ENCODE measurements at regions not wholly inside any gene's neighbourhood (a gene's known extent, or its start where the extent isn't known, plus 50 kb on each side); places are given as distances from the start of the nearest gene placed in this dataset.
A peak's percentile ranks its signal among the peaks of the same experiment; 100 is the strongest.

- no peak for DNase-seq (ENCODE audit: low read depth in 2 of 2)
- no peaks in the 10 kb centered on the region for H3K79me2 ChIP-seq (ENCODE audit: control insufficient read depth, insufficient read depth, low read length)
- no peak overlapping the region for H3K4me2 ChIP-seq (ENCODE audit: extremely low read depth, insufficient read depth, low read length)
- no peak overlapping the region for H2AFZ ChIP-seq (ENCODE audit: low read length)
- no peaks in the 10 kb centered on the region for H3K4me1 ChIP-seq (ENCODE audit: control insufficient read depth, extremely low read depth, insufficient read depth, low read length)
- H3K36me3 ChIP-seq (ENCODE audit: control insufficient read depth, insufficient read depth, low read length): no peaks in the 10 kb centered on the region
- TF ChIP-seq EZH2 (IDR thresholded peaks at IDR 0.05; ENCODE audit: low read length, missing control alignments) (no peak), CTCF (conservative IDR thresholded peaks at IDR 0.05 in 1 of 2, IDR thresholded peaks at IDR 0.05 in 1 of 2; ENCODE audit: low read depth in 1 of 2, low read length in 2 of 2) (no peak)
- H3K4me3 ChIP-seq (replicated peaks in 1 of 4; ENCODE audit: control extremely low read depth in 1 of 4, insufficient read depth in 1 of 4, low read depth in 3 of 4, low read length in 4 of 4): no peak overlapping the region
- H3K27me3 ChIP-seq (ENCODE audit: control insufficient read depth, insufficient read depth, low read length): no peaks in the 10 kb centered on the region
- H3K9me3 ChIP-seq (ENCODE audit: control insufficient read depth, insufficient read depth, low read depth, low read length): no peaks in the 10 kb centered on the region
- no peak overlapping the region for H3K9ac ChIP-seq (ENCODE audit: insufficient read depth, low read length)
- no peak overlapping the region for H3K27ac ChIP-seq (ENCODE audit: insufficient read depth, low read length)
- H4K20me1 ChIP-seq (ENCODE audit: control insufficient read depth, extremely low read depth, insufficient read depth, low read length): no peaks in the 10 kb centered on the region
Measured at GRCh38 chr6:23875006-23875405, 251.0 kb upstream of the NRSN1 start.

GRCh38 chr6:23879816-23880215 is 246.2 kb upstream of the NRSN1 start:
- Histone ChIP-seq H3K27me3 (ENCODE audit: control insufficient read depth, insufficient read depth, low read length) (no peaks in the 10 kb centered on the region), H2AFZ (ENCODE audit: low read length) (no peak overlapping the region), H4K20me1 (ENCODE audit: control insufficient read depth, extremely low read depth, insufficient read depth, low read length) (no peaks in the 10 kb centered on the region), H3K4me1 (ENCODE audit: control insufficient read depth, extremely low read depth, insufficient read depth, low read length) (no peaks in the 10 kb centered on the region), H3K79me2 (ENCODE audit: control insufficient read depth, insufficient read depth, low read length) (no peaks in the 10 kb centered on the region), H3K27ac (ENCODE audit: insufficient read depth, low read length) (no peak overlapping the region), H3K4me2 (ENCODE audit: extremely low read depth, insufficient read depth, low read length) (no peak overlapping the region), H3K4me3 (replicated peaks in 1 of 4; ENCODE audit: control extremely low read depth in 1 of 4, insufficient read depth in 1 of 4, low read depth in 3 of 4, low read length in 4 of 4) (no peak overlapping the region), H3K9me3 (ENCODE audit: control insufficient read depth, insufficient read depth, low read depth, low read length) (no peaks in the 10 kb centered on the region), H3K9ac (ENCODE audit: insufficient read depth, low read length) (no peak overlapping the region), H3K36me3 (ENCODE audit: control insufficient read depth, insufficient read depth, low read length) (no peaks in the 10 kb centered on the region)
- TF ChIP-seq CTCF (conservative IDR thresholded peaks at IDR 0.05 in 1 of 2, IDR thresholded peaks at IDR 0.05 in 1 of 2; ENCODE audit: low read depth in 1 of 2, low read length in 2 of 2) (no peak), EZH2 (IDR thresholded peaks at IDR 0.05; ENCODE audit: low read length, missing control alignments) (no peak)
- no peak for DNase-seq (ENCODE audit: low read depth in 2 of 2)

GRCh38 chr6:23890543-23891227 is 235.3 kb upstream of the NRSN1 start:
- Histone ChIP-seq H3K36me3 (ENCODE audit: control insufficient read depth, insufficient read depth, low read length) (no peaks in the 10 kb centered on the region), H3K4me3 (replicated peaks in 1 of 4; ENCODE audit: control extremely low read depth in 1 of 4, insufficient read depth in 1 of 4, low read depth in 3 of 4, low read length in 4 of 4) (no peak overlapping the region), H3K9ac (ENCODE audit: insufficient read depth, low read length) (no peak overlapping the region), H3K4me1 (ENCODE audit: control insufficient read depth, extremely low read depth, insufficient read depth, low read length) (no peaks in the 10 kb centered on the region), H3K9me3 (ENCODE audit: control insufficient read depth, insufficient read depth, low read depth, low read length) (no peaks in the 10 kb centered on the region), H2AFZ (ENCODE audit: low read length) (no peak overlapping the region), H3K27ac (ENCODE audit: insufficient read depth, low read length) (no peak overlapping the region), H3K79me2 (ENCODE audit: control insufficient read depth, insufficient read depth, low read length) (no peaks in the 10 kb centered on the region), H3K27me3 (ENCODE audit: control insufficient read depth, insufficient read depth, low read length) (no peaks in the 10 kb centered on the region), H4K20me1 (ENCODE audit: control insufficient read depth, extremely low read depth, insufficient read depth, low read length) (no peaks in the 10 kb centered on the region), H3K4me2 (ENCODE audit: extremely low read depth, insufficient read depth, low read length) (no peak overlapping the region)
- TF ChIP-seq EZH2 (IDR thresholded peaks at IDR 0.05; ENCODE audit: low read length, missing control alignments): no peak
- DNase-seq (ENCODE audit: low read depth in 2 of 2): peak; percentile 8 to 33
